HG03196 (cell line): ENCODE measurements at regions not wholly inside any gene's neighbourhood (a gene's known extent, or its start where the extent isn't known, plus 50 kb on each side); places are given as distances from the start of the nearest gene placed in this dataset.
"Not testable (repeated sequence)": the region's sequence is repeated elsewhere in the genome, so short reads cannot be mapped to it uniquely, and the experiment has no call there.

Experiments used
- ATAC-seq: cut with Tn5 transposase; IDR thresholded peaks from one replicate; pipeline ENCODE4 v1.9.1; 2021; ENCODE audit not compliant: unreplicated experiment

DNA sequence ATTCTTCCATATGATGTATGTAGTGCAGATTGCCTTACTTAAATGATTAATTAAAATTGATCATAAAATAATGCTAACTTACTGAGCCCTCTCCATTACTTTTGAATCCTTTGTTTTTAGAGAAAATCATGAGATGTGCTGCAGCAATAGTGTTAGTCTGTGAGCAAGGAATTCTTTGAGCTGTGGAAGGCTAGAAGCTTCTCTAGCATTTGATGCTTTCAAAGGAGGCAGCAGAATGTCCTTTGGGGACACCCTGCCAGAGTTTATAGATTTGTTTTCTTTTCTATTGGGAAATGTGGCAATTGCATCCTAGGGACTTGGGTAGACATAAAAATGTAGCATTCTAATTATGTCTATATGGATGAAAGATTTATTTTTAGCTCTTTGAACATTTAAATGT lies 284.1 kb upstream of the SMIM30 start:
- no peak for ATAC-seq

DNA sequence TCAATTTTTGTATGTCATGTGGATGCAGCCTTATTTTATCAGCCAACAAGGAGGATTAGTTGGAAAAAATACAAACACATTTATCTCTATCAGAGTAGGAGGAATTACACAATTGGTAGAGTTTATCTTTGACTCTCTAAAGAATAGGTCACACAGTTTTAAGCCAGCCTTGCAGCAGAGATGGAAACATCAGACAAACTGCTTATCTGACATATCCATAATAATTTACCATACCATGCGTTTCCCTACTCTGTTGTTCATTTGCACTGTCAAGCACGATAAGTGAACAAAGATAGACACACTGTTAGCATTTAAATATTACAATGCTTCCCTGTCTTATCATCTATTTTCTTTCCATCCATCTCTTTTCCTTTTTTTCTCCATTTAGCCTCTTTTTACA lies 283.7 kb upstream of the SMIM30 start:
- no peak for ATAC-seq

DNA sequence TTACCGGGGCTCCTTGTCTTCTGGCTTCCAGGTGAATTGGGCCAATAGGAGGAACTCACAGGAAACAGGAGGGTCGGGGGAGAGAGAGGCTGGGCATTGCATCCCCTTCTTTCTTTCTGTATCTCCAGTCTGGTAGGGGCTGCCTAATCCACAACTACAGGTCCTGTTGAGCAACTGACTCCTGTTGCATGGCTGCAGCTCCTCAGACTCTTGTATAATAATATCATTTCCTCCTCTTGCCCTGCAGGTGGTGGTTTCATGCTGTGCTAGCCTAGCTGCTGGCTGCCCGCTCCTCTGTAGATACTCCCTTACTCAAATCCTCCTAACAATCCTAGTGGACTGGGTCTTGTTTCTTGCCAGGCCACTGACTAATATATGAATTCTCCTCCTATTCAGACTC lies 276.5 kb upstream of the SMIM30 start:
- no peak for ATAC-seq

DNA sequence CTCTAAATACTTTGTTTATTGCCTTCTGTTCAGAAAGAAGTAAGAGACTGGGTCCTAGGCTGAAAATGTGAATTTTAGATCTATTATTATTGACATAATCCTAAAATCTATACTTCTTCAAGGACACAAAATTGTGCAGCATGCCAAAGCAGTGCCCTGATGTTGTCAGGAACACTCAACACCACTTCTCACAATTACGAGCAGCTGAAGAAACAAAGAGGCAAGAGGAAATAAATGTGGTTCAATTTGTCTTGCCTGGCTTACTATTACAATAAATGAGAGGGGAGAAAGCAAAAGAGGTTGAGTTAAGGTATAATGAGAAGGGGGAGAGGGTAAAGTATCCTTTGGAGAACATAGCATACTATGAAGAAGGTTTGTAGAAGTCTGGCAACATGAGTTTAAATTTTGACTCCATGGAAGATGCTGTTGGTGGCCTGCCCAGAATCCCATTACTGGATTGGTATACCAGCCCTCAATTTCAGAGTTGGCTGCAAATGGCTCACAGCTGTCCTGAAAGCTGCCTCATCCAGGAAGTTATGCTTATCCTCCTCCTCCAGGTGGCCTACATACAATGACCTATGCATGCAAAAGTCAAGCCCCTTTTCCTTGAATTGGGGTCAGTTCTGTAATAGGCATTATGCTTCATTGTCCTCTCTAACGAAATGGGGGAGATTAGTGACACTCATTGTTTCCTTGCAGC lies 274.6 kb upstream of the SMIM30 start:
- no peak for ATAC-seq

DNA sequence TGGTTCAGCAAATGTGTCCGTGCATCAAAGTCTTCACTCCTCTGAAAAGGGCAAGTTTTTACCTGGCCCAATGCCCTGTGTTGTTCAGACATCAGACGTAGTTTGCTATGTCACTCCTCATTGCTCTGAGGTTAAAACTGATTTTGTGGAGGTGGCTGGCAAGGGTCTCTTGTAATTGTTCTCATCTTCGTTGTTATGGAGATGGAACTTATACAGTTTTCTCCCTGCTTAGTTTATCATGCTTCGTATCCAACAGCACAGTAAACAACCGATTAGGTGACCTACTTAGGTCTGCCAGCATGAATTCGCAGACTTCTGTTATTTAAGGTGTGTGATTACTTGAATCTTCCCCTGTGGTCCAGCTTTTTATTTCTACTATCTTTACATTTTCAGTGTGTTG lies 274.1 kb upstream of the SMIM30 start:
- ATAC-seq, result no peak

DNA sequence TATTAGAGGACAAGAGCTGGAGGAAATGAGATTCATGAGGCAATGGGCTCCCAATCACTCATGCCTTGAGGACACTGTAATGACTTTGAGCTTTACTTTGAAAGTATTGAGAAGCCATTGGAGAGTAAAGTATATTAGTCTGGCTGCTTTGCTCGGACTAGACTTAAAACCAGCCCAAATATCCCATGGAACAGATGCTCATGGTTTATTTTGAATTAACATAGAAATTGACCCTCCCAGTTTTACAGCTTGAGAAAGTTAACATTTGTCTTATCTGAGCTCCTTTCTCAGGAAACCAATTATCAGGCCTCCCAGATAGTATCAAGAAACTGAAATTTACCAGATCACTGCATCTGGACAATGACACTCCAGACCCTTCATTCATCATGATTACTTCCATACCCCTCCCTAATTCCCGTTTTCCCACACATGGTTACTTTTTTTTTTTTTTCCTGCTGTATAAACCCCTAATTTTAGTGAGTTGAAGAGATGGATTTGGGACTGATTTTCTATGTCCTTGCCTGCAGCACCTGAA lies 270.8 kb upstream of the SMIM30 start:
- ATAC-seq, result no peak

DNA sequence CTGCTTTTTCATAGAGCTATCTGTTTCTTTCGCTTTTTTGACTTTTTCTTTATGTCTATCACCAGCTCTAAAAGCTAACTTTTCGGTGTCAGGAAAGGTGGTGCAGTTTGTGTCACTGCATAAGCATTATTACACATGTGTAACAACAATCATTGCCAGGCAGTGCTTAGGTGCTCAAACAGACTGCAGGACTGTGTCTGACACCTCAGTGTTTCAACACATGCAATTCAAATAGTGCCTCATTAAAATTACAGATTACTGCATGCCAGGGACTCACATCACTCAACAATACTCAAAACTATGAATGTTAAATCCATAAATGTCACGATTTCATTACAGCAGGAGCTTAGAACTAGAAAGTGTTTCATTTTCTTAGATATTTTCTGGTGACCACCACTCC lies 265.3 kb upstream of the SMIM30 start:
- ATAC-seq, result no peak

DNA sequence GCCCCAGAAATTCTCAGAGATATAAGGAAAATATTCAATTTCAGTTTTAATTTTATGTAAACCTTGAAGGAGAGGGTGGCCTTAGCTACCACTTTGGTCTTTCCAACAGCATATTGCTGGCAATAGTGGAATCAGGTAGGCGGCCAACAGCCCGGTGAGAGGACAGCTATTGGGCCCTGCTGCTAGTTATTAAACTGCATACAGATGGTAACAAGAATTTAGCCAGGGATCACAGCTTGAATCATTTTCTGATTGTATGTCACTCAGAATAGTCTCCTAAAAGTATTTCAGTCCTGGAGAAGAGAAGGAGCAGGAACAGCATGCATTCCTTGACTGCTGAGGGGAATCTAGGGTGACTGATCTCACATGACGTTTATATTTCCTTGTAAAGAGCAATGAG lies 261.4 kb upstream of the SMIM30 start:
- ATAC-seq, result no peak

DNA sequence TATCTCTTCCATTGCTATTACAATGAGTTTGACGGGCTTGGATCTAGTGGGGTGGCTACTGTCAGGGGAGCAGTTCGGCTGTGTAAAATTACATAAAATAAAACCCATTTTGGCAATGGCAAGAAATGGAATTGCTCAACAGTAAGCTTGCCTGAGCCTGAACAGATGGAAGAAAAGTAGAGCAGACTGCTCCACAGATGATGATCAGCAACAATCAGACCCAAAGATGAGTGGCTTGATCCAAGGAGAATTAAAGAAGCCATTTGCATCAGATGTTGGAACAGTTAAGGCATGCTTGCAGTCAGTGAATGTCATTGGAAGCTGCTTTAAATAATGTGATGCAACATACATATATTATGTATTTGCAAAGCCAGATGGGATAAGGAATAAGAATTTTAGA lies 256.6 kb upstream of the SMIM30 start:
- no peak for ATAC-seq

DNA sequence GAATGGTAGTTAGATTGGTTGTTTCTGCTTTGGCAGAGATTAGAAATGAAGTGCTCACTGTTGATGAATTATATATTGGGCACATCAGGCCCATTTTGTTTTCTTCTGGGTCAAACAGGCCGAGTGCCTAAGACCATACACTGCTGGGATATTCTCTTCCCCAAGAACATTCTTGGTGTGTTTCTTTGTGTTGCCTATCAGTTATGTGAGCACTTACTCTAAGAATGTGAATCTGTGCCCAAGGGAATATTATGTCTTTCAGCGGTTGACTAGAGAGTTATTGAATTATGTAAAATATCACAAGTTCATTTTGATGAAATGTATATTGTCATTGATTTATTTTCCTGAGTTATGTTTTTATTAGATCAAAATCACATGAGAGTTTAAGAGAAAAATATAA lies 255.5 kb upstream of the SMIM30 start:
- ATAC-seq, result no peak

DNA sequence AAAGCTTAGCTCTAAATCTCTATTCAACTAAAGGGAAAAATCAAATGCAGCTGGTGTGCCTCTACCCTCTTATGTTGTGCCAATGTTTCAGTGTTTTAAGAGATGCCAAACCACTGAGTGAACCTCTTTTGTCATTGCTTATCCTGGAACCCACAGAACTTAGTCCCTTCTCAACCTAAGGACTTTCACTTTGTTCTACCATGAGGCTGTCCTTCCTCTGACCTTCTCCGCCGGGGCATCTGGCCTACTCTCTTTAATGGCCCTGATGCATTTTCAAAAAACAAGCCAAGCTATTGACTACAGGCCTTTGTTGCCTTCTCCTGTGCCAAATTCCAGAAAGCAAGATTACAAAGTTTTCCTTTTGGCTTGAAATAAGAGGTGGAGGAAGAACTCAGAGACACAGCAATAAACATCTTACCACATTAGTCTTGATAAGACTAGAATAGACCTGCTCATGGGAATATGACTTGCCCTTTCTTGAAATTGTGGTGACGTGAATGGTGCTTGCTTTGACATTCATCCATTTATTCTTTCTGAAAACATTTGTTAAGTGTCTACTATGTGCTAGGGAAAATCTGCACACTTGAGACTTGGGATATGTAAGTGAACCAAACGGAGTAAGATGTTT lies 253.2 kb upstream of the SMIM30 start:
- no peak for ATAC-seq

DNA sequence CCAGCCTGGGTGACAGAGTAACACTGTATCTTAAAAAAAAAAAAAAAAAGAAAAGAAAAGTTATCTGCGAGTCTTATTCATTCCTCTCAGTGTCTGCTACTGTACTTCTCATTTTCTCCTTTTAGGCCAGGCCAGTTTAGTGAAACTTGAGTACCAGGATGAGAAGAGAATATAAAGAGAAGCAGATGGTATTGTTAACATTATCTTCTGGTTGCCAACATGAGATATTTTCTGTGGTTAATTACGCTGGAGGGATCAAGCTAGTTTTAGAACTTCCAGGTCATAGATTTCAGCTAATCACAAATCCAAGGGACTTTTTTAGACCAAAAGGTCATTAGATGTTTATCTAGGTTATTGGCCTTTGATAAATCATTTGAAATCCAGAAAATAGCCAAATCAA lies 252.6 kb upstream of the SMIM30 start:
- ATAC-seq, result no peak

DNA sequence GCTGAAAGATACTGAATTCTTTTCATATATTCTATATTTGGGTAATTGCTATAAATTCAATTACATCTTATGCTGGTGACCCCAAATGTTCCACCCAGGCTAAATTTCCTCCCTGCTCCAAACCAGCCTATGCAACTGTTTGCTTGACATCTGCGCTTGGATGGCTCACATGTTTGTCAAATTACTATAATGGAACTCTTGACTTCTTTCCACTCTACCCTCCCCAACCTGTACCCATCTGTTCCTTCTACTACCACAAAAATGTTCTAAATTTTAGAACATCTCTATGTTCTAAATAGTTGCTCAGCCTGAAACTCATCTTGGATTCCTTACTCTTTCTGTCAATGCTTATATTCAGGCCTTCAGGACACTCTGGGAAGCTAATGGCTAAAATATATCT lies 249.9 kb upstream of the SMIM30 start:
- no peak for ATAC-seq

DNA sequence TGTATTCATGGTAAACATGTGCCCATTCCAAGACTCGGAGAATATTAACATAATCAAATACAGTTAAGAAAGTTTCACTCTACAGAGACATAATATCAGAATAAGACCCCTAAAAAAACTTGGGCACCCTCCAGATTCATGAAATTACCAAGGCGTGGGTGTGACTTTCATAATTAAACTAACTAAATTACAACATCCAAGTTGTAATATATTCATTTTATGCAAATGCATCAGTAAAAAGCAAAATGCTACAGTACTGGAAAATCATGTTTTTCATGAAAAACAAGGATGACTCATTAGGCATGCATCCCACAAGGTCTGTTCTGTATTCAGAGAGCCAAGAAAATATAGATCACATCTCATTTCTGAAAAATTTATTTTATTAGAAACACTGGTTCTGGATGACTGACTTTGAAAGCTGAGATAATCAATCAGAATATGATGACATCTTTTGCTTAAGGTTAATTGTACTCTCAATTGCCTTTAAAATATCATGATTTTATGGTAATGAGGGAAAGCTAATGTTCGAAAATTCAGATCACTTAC lies 248.8 kb upstream of the SMIM30 start:
- no peak for ATAC-seq

DNA sequence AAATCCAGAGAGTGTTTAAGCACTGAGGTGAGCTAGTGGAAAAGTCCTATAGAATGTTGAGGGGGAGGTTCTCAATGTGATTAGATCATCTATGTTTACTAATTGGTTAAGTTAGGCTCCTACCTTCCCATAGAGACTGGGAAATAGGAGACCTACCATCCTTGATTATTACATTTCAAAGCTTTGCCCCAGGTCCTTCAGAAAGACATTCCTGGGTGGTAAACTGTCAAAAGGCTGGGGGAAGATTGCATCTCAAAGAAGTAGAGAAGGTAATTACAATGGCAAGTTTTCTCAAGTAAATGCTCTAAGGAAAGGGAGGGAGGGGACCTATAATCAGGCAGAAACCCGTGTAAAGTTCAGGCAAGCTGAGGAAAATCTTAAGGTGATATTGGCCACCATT lies 247.8 kb upstream of the SMIM30 start:
- ATAC-seq, result no peak

DNA sequence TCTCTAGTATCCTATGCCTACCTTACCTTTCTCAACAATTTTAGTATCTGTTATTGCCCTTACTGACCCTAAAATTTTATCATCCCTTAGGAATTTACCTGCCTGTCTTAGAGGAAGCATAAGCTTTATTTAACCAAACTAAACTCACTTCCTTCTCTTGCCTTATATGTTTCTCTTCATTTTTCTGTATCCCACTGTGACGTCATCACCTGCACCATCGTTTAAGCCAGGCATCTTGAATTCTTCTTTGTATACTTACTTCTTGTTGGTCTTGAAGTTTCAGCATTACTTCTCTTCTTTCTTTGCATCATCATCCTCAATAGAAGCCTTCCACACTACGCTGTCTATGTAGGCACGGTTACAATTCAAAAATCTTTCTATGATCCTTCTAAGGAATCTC lies 231.0 kb upstream of the SMIM30 start:
- no peak for ATAC-seq

DNA sequence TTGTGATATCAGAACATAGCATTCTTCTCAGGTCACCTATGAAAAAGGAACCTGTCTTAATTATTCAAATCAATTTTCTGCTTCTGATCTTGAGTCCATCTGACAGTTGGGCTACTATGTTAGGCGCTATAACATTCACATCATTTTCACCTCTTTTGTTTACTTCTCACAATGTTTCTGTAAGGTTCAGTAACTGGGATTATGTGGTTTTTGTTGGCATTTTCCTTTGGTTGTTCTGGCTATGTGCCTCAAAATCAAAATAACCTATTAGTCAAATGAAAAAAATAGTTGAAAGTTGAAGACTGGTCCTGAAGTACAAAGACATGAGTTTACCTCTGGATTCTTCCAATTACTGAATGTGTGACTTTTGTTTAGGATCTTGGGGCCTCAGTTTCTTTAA lies 221.3 kb upstream of the SMIM30 start:
- no peak for ATAC-seq

DNA sequence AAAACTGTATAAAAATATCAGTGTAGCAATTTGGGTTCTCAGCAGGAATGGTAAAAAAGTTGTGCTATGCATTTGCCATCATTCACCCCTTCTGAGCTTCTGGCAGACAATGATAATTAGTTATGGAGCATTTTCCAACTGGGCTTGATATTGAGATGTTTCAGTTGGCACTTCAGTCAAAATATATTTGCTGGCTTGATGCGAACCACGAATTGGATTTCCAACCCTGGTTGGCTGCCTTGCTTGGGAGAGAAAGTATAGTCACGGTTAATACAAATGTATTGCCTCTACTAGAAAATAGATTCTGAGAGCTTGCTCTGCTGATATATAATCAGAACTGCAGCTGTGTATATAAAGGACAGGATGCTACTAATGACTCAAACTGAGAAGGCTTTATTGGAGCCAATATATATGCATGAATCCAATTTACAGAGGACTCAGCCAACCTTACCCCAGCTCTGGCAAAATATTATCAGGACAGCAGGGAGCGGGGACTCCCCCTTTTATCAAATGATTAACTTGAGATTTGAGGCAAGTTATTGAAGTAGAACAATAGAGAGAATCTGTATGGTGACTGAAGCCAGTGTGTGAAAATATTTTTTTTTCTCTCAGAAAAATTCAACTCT lies 219.8 kb upstream of the SMIM30 start:
- no peak for ATAC-seq

DNA sequence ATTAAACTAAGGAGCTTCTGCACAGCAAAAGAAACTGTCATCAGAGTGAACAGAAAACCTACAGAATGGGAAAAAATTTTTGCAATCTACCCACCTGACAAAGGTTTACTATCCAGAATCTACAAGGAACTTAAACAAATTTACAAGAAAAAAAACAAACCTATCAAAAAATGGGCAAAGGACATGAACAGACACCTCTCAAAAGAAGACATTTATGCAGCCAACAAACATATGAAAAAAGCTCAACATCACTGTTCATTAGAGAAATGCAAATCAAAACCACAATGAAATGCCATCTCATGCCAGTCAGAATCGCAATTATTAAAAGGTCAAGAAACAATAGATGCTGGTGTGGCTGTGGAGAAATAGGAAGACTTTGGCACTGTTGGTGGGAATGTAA lies 218.5 kb upstream of the SMIM30 start:
- ATAC-seq, result not testable (repeated sequence)

DNA sequence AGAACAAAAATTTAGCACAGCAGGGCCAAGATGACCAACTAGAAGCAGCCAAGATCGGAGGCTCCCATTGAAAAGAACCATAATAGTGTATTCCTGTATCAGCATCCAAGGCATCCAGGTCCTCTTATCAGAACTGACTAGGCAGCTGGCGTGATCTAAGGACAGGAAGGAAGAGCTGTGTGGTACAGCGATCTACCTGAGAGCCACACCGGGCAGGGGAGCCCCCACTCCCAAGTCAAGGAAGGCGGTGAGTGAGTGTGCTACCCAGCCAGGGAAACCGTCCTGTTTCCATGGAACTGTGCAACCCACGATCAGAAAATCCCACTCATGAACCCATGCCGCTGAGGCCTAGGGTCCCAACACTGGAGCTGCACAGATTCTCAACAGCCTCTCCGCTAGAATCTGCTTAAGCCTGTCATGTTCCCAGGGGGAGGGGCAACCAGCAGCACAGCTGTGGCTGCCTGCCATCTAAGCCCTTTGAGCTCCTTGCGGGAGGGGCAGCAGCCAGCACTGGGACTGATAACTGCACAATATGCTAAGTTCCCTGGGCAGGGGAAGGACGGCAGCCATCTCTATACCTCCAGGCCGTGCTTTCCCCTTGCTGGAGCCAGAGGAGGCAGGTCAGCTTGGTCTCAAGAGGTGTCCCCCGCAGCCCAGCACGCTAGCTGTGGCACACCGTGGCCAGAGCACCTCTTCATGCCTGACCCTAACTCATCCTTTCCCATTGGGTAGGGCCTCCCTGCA lies 213.0 kb upstream of the SMIM30 start:
- no peak for ATAC-seq

DNA sequence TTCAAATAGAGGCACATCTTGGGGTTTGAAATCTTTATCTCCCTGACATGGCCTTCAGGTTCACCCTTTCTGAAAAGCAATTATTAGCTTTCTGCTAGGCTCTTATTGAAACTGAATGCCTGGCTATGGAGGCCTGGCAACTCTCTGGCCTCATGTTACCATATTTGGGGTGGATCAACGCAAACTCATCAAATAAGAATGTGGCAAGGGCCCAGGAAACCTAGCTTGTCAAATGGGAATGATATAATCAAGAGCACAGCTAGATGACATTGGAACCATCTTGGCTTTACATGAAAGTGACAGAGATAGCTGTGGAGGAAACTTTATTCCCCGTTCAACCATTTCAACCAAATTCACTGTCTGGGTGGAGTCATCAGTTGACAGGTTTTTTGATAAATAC lies 202.8 kb upstream of the SMIM30 start:
- ATAC-seq, result no peak
